GM19468 (cell line): ENCODE measurements at regions not wholly inside any gene's neighbourhood (a gene's known extent, or its start where the extent isn't known, plus 50 kb on each side); places are given as distances from the start of the nearest gene placed in this dataset.

Source experiments
- ATAC-seq: cut with Tn5 transposase; IDR thresholded peaks from one replicate; pipeline ENCODE4 v1.9.1; 2021; ENCODE audit warnings: mild to moderate bottlenecking, moderate library complexity, moderate number of reproducible peaks; ENCODE audit not compliant: unreplicated experiment; ENCODE audit errors: extremely low read depth

DNA sequence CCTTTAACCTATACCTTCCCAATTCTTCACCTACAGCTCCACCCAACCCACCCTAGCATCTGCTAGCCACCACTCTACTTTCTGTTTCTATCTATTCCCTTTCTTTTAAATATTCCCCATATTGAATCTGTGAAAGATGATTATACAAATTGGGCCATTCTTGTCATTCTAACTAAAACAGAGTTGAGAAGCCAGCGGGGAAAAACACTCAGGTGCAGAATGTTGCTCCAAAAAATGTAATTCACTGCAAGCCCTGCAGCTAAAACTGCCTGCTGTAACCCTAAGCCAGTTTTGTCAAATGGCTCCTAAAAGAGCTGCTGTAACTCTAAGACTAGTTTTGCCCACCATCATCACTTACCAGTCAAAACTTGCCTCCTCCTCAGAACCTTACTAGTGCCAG is 1468.6 kb upstream of the MIR17HG start:
- ATAC-seq, result no peak

DNA sequence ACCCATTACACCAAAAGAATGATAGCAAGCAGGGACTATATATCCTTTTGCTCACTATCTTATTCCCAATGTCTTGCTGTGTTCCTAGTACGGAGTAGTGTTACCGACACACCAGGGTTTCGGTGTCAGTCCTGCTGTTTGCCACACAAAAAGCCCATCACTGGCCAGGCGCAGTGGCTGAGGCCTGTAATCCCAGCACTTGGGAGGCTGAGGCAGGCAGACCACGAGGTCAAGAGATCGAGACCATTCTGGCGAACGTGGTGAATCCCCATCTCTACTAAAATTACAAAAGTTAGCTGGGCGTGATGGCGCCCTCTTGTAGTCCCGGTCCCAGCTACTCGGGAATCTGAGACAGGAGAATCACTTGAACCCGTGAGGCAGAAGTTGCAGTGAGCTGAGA is 1467.3 kb upstream of the MIR17HG start:
- no peak for ATAC-seq

DNA sequence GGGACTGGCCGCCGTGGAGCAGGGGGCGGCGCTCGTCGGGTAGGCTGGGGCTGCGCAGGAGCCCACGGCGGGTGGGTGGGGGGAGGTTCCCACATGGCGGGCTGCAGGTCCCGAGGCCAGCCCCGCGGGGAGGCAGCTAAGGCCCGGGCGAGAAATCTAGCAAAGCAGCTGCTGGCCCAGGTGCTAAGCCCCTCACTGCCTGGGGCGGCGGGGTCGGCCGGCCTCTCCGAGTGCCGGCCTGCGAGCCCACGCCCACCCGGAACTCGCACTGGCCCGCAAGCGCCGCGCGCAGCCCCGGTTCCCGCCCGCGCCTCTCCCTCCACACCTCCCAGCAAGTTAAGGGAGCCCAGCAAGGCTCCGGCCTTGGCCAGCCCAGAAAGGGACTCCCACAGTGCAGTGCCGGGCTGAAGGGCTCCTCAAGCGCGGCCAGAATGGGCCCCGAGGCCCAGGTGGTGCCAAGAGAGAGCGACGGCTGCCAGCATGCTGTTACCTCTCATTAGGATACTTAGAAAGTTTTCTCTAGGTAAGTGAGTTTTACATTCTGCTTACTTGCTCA is 1463.5 kb upstream of the MIR17HG start:
- no peak for ATAC-seq

DNA sequence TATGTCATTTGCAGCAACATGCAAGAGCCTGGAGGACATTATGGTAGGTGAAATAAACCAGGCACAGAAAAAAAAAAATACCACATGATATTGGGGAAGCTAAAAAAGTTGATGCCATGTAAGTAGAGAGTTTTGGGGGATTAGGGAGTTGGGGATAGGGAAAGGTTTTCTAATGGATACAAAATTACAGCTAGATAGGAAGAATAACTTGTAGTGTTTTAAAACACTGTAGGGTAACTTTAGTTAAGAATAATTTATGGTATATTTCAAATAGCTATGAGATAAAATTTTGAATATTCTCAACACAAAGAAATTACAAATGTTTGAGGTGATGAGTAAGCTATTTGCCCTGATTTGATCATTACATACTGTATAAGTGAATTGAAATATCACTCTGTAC is 1456.7 kb upstream of the MIR17HG start:
- no peak for ATAC-seq

DNA sequence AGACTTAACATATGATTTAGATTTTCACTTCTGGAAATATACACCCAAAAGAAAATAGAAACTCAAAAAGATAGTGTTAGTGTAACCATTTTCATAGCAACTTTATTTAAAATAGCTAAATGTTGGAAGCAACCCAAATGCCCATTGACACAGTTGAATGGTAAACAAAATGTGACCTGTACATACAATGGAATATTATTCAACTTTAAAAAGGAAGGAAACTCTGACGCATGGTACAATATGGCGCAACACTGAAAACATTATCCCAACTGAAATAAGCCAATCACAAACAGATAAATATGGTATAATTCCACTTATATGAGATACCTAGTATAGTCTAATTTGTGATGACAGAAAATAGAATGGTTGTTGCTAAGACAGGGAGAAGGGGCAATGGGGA is 1456.1 kb upstream of the MIR17HG start:
- no peak for ATAC-seq

DNA sequence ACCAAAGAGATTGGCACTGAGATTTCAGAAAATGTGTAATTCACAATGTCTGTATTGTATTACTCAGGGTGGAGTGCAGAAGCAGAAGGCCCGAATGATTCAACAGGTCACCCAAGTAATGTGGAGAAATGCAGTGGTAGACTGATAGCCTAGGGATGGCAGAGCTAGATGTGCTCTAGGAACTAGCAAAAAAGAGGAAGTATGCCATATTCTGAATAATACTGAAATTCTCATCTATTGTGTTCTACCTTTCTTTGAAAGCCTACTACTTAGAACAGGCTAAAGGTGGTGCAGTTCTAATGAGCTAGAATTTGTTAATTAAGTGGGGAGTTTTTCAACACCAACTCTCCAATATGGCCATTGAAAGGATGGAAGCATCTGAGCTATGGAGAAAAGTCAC is 1449.8 kb upstream of the MIR17HG start:
- ATAC-seq, result no peak

DNA sequence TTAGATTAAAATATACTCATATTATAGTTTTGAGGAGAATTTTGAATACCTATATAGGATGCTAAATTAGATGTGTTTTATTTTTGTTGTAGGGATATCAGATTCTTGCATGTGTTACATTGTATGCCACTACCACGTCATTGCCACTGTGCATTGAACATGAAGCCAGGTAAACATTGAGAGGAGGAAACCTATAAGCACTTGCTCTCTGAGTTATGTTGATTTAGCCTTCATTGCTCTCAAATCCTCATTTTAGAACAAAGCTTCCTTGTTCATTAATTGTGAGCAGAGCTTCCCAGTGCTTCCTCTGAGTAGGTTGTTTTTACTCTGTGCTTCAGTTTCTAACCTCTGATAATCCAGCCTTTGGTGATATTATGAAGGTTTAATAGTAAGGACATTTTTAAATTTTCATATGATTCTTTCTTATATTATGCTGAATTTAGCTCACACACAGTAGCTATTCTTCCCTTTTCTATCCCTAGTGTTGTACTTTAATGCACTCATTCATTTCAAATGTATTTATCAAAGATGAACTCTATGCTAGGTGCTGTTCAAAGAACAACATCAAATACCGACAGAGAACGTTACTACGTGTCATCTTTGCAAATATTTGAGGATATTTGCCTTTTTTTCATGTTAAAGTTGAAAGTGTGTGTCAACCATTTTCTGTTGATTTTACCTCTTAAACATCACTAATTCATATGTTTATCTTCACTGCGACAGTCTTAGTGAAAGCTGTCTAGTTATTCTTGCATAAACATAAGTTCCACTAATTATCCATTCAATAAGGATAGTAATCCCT is 1448.0 kb upstream of the MIR17HG start:
- no peak for ATAC-seq

DNA sequence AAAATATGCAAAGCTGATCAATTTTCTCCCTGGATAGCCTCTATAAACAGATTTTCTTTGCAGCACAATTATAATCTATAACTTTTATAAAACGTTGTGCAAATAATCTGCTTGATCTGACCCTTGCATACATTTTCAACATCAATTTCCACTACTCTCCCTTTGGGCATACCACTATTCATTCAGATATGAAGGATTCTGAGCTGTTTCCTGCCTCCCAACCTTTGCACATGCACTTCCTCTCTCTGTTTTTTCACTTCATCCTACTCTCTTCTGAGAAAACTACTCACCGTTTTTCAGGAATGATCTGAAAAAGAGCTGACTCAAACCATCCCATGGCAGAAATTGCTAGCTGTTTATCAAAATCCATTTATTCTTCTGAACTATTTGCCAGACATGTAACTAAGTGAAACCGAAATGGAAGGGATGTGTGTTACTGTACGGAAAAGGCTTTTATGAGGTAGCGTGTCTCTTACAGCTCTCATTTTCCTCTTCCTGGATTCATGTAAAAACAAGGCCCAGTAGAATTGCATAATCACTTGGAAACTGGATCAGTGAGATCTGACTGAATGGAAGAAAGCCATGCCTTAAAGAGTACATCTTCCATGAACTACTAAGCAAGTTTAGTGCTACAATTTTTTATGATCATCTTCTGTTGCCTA is 1447.3 kb upstream of the MIR17HG start:
- ATAC-seq, result no peak

DNA sequence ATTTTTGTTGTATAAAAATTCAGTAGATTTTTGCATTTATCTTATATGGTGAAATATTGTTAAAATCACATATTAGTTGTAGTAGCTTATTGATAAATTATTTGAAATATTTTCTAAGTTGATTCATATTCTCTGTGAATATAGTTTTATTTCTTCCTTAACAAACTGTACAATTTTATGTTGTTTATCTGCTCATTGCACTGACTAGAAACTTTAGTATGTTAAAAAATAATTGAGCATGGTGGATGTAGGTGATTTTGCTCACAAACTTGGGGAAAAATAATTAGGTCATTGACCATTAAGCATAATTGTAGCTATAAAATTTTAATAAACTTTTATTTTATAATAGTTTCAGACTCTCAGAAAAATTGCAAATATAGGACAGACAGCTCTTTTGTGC is 1445.3 kb upstream of the MIR17HG start:
- ATAC-seq, result no peak

DNA sequence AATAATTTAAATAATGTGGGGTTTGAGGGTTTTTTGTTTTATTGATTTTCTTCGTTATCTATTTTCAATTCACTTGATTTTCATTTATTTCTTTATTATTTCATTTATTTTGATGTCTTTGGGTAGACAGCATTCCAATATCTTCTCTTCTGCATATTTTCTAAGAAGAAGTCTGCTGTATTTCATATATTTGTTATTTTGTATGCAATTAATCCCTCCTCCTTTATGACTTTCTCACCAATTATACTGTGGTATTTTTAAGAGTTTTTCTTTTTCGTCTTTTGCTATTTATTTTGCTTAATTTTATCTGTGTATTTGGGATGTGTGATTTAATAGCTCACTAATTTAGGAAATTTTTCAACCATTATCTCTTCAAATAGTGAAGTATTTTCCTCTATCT is 1444.4 kb upstream of the MIR17HG start:
- ATAC-seq, result no peak

DNA sequence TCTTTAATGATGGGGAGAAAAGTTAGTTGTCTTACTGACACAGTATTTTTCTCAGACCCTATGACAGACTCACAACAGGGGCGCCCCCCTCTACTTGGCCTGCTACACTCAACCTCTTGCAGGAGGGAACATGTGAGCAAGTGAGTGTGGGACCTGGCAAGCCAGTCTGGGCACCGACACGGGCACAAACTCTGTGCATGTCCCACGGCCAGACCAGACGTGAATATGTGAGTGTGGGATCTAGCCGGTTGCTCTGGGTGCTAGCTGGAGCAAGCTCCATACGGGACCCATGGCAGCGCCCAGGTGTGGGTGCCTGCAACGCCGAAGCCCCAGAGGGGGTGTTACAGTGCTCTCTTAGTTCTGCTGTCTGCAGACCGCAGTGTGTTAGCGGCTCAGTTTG is 1437.3 kb upstream of the MIR17HG start:
- no peak for ATAC-seq

DNA sequence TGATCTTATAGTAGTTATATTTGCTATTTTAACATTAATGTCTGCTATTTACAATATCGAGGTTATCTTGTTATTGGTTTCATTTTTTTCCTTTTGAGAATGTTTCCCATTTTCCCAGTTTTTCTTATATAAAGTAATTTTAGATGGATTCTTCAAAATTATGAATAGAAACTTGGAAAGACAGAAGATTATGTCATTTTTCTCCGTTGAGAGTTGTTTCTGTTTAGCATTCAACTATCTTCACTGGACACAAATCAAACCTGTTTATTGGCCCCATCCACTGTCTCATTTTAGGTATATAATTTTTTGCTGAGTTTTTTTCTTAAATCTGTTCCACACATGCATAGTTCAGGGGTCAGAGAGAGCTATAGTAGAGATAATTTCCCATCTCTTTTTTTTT is 1430.9 kb upstream of the MIR17HG start:
- no peak for ATAC-seq

DNA sequence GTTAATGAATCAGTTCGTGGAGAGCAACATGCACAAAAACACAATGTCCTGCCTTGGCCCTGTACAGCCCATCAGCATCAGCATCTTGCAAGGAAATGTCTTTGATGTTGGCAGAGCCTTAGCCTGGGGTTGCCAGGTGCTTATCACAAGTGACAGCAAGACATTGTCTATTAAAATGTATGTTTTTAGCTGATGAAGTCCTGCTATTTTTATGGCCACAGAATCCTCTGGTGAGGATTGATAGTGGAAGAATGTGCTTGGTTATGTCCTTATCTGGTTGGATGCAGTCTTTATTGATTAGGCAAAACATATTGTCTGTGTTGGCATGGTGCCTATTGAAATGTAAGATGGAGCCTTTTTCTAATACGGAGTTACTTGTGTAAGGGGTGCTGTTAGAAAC is 1427.0 kb upstream of the MIR17HG start:
- no peak for ATAC-seq

DNA sequence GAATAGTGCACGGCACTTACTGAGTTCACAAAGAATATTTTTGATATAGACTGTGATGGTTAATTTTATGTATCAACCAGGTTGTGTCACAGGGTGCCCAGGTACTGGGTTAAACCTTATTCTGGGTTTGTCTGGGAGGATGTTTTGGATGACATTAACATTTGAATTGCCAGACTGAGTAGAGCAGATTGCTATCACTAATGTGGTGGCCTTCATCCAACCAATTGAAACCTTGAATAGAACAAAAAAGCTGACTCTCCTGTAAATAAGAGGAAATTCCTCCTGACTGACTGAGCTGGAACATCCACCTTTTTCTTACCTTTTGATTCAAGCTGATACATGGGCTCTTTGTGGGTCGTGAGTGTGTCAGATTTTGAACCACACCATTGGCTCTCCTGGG is 1424.4 kb upstream of the MIR17HG start:
- ATAC-seq, result no peak

DNA sequence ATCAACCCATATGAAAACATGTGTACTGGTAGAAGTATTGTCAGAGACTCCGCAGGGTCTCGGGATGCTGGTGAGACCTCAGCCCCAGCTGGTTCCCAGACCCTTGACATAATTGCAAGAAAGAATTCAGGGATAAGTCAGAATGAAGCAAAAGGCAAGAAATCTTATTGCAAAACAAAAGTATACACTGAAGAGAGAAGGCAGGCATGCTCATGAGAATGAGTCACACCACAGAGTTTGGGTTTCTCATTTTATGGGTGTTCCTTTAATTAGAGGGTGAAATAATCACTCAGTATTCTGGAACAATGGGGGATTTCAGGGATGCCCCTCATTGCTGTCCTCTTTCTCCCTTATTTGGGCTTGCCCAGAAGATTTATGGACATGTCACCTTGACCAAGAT is 1423.8 kb upstream of the MIR17HG start:
- no peak for ATAC-seq

DNA sequence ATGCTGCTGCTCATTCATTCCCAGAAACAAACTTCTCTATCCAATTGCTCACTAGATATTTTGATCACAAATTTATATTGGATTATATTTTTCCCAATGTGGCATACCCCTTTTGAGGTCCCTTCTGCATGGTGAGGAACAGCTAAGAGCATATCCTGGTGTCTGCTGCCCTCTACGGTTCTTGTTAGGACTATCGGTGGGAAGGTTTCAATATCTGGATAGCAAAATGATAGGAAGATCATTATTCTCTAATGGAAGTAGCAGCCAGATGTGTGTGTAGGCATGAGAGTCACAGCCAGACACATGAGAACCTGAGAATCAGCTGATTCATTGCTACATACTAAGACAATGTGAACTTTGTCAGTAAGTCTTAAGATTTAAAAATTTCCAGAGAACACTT is 1422.4 kb upstream of the MIR17HG start:
- ATAC-seq, result no peak

DNA sequence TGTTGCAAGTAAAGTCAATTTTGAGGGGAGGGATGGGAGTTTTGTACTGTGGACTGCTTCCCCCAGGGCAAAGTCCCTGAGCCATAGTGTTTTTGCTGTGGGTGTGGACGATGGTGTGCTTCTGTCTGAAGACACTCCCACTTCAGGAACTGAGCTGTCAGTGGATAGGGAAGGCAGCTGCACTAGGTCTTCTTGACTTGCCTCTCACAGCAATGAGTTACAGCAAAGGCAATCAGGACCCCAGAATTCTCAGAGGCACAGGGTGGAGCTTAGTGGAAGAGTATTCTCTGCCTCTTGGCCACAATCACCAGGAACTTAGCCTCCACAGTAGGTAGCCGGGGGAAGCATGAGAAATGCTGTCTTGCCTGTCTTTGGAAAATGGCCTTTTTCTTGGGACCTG is 1416.6 kb upstream of the MIR17HG start:
- no peak for ATAC-seq

DNA sequence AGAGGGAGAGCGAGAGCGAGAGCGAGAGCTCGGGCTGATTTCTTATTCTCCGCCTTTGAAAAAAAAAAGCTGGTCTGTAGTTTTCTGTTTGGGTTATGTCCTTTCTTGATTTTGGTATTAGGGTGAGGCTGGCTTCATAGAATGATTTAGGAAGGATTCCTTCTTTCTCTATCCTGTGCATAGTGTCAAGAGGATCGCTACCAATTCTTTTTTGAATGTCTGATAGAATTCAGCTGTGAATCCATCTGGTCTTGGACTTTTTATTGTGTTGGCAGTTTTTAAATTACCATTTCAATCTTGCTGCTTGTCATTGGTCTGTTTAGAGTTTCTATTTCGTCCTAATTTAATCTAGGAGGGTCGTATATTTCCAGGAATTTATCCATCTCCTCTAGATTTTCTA is 1414.6 kb upstream of the MIR17HG start:
- no peak for ATAC-seq

DNA sequence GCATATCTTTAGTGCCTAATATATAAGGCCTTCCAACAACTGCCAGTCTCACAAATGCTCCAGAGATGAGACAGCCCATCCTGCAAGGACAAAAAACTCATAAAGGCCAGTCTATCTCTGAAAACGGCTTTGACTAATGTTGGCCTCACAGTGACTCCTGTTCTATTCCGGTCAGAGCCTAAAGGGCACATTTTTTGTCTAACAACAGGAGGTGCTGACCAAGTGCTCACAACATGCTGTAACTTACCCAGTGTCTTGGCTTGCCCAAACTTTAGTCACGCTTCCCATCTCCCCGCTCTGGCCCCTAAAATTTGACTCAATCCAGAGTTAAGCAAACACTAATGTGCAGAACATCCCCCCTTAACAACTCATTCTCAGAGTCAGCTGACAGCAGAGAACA is 1411.2 kb upstream of the MIR17HG start:
- ATAC-seq, result no peak

DNA sequence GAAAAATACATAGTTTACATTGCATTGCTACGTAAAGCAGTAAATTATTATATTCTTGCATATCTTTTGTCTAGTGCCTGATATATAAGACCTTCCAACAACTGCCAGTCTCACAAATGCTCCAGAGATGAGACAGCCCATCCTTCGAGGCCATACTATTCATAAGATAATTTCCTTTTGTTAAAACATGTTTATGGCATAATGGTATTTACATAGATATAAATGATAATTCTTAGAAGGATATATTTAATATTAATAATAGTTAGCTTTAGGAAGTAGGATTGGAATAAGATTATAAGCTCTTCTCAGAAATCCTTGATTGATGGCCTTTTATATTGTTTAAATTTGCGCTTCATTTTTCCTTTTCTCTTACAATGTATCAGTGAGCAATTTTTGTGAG is 1410.1 kb upstream of the MIR17HG start:
- no peak for ATAC-seq

DNA sequence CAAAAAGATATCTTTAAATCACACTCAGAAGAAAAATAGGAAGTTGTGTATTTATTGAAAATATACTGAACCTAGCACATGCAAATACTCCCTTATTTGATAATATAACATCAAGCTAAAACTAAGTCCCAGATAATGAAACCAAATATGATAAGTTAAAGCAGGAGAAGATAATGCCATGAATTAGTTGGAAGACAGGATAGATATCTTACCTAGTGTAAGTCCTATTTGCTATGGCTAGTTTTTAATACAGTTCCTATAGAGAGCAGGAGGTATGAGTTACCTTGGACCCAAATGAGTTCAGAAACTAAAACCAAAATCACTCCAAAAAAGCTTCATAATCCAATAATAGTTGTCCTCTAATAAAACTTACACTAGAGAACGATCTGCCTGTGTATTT is 1407.1 kb upstream of the MIR17HG start:
- ATAC-seq, result no peak

DNA sequence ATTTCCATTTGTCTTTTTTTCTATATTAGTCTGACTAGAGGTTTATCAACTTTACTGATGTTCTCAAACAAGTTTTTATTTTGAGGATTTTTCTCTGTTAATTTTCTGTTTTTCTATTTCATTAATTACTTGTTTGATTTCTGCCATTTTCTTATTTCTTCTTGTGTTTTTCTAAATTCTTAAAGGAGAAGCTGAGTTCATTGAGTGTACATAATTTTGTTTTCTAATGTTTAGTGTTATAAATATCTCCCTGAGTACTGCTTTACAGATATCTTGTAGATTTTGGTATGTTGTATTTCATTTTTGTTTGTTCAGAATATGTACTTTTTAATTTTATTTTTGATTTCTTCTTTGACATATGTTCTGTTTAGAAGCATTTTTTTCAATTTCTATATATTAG is 1404.3 kb upstream of the MIR17HG start:
- ATAC-seq, result no peak
